ENCODE measurements at regions not wholly inside any gene's neighbourhood (a gene's known extent, or its start where the extent isn't known, plus 50 kb on each side); places are given as distances from the start of the nearest gene placed in this dataset.

DNA sequence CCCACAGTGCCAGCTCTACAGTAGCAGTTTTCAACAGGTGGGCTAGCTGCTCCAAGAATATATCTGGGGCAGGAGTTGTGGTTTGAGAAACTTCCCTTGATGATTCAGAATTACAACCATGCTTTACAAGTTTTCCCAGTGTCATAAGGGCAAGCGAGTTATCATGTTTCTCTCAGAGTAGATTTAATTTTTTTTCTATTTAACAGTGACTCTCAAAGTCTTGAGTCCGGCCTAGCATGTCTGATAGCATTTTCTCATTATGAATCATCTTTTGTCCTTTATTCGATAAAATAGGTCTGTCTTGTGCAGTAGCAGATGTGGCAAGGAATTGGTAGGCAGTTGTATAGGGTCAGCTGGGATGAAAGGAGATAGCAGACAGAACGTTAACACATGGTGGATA is 62.2 kb upstream of the SPANXD start:
- TF ChIP-seq, protein P1, sequence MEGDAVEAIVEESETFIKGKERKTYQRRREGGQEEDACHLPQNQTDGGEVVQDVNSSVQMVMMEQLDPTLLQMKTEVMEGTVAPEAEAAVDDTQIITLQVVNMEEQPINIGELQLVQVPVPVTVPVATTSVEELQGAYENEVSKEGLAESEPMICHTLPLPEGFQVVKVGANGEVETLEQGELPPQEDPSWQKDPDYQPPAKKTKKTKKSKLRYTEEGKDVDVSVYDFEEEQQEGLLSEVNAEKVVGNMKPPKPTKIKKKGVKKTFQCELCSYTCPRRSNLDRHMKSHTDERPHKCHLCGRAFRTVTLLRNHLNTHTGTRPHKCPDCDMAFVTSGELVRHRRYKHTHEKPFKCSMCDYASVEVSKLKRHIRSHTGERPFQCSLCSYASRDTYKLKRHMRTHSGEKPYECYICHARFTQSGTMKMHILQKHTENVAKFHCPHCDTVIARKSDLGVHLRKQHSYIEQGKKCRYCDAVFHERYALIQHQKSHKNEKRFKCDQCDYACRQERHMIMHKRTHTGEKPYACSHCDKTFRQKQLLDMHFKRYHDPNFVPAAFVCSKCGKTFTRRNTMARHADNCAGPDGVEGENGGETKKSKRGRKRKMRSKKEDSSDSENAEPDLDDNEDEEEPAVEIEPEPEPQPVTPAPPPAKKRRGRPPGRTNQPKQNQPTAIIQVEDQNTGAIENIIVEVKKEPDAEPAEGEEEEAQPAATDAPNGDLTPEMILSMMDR (IDR thresholded peaks at IDR 0.05): no peak
- no peak for TF ChIP-seq EZH2phosphoT487 (IDR thresholded peaks at IDR 0.05; ENCODE audit: borderline replicate concordance, low read depth)
- no peak for TF ChIP-seq GABPA (IDR thresholded peaks at IDR 0.05; ENCODE audit: low read depth)
- TF ChIP-seq POLR2AphosphoS5 (IDR thresholded peaks at IDR 0.05; ENCODE audit: low read depth, low read length): no peak
- no peak for TF ChIP-seq NFIC (IDR thresholded peaks at IDR 0.05; ENCODE audit: borderline replicate concordance)
- TF ChIP-seq, protein P2, sequence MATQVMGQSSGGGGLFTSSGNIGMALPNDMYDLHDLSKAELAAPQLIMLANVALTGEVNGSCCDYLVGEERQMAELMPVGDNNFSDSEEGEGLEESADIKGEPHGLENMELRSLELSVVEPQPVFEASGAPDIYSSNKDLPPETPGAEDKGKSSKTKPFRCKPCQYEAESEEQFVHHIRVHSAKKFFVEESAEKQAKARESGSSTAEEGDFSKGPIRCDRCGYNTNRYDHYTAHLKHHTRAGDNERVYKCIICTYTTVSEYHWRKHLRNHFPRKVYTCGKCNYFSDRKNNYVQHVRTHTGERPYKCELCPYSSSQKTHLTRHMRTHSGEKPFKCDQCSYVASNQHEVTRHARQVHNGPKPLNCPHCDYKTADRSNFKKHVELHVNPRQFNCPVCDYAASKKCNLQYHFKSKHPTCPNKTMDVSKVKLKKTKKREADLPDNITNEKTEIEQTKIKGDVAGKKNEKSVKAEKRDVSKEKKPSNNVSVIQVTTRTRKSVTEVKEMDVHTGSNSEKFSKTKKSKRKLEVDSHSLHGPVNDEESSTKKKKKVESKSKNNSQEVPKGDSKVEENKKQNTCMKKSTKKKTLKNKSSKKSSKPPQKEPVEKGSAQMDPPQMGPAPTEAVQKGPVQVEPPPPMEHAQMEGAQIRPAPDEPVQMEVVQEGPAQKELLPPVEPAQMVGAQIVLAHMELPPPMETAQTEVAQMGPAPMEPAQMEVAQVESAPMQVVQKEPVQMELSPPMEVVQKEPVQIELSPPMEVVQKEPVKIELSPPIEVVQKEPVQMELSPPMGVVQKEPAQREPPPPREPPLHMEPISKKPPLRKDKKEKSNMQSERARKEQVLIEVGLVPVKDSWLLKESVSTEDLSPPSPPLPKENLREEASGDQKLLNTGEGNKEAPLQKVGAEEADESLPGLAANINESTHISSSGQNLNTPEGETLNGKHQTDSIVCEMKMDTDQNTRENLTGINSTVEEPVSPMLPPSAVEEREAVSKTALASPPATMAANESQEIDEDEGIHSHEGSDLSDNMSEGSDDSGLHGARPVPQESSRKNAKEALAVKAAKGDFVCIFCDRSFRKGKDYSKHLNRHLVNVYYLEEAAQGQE (IDR thresholded peaks at IDR 0.05; ENCODE audit: low read depth, low read length): no peak
- no peak for TF ChIP-seq NRF1 (IDR thresholded peaks at IDR 0.05; ENCODE audit: low read depth, low read length)
- no peak for TF ChIP-seq EP300 (IDR thresholded peaks at IDR 0.05; ENCODE audit: borderline replicate concordance in 1 of 2, low read depth in 1 of 2, low read length in 1 of 2)
- TF ChIP-seq RFX5 (IDR thresholded peaks at IDR 0.05; ENCODE audit: low read length): no peak
- no peak for TF ChIP-seq SMC3 (IDR thresholded peaks at IDR 0.05; ENCODE audit: low read depth, low read length)
